GM12878 (cell line): ENCODE measurements at regions not wholly inside any gene's neighbourhood (a gene's known extent, or its start where the extent isn't known, plus 50 kb on each side); places are given as distances from the start of the nearest gene placed in this dataset.

Experiments used
- CEBPB ChIP-seq, 2 experiments: fragments of 150-350 bp in 1 of 2; IDR thresholded peaks; 2 replicates each; pipeline ENCODE4 v1.6.1; 2012 to 2014; ENCODE audit warnings: low read depth in 2 of 2, low read length in 2 of 2, borderline replicate concordance in 1 of 2, inconsistent platforms in 1 of 2
- FOXM1 ChIP-seq: IDR thresholded peaks from 2 replicates; pipeline ENCODE4 v1.6.1; 2012; ENCODE audit warnings: low read depth, mild to moderate bottlenecking, inconsistent platforms, low read length, moderate library complexity
- PBX3 ChIP-seq: IDR thresholded peaks from 2 replicates; pipeline ENCODE4 v1.6.1; 2011; ENCODE audit warnings: mild to moderate bottlenecking, low read depth, low read length, moderate library complexity; ENCODE audit not compliant: insufficient replicate concordance
- PML ChIP-seq: IDR thresholded peaks from 2 replicates; pipeline ENCODE4 v1.6.1; 2012; ENCODE audit warnings: low read length, inconsistent platforms
- POLR2A ChIP-seq: IDR thresholded peaks from 2 replicates; pipeline ENCODE4 v1.6.1; 2011; ENCODE audit warnings: low read depth, mild to moderate bottlenecking, low read length
- PRDM15 ChIP-seq: fragments of 450-650 bp; formaldehyde crosslinking; IDR thresholded peaks from 2 replicates; pipeline ENCODE4 v1.4.0; 2020; ENCODE audit warnings: mild to moderate bottlenecking, moderate library complexity
- RELA ChIP-seq: fragments of 450-650 bp; IDR thresholded peaks from 2 replicates; pipeline ENCODE4 v1.8.0; 2014; ENCODE audit warnings: borderline replicate concordance; ENCODE audit not compliant: partially characterized antibody
- SMAD1 ChIP-seq: fragments of 450-650 bp; IDR thresholded peaks from 2 replicates; pipeline ENCODE4 v1.6.1; 2018; ENCODE audit warnings: mild to moderate bottlenecking, low read depth; ENCODE audit not compliant: partially characterized antibody
- SP1 ChIP-seq: IDR thresholded peaks from one replicate; pipeline ENCODE4 v1.6.1; 2011; ENCODE audit warnings: low read depth, low read length
- ZNF24 ChIP-seq: fragments of 450-650 bp; IDR thresholded peaks from 2 replicates; pipeline ENCODE4 v1.6.1; 2017; ENCODE audit warnings: antibody characterized with exemption, mild to moderate bottlenecking
- TF ChIP-seq, protein P1 (sequence below), 3 experiments: IDR thresholded peaks in 2 of 3; conservative IDR thresholded peaks in 1 of 3; 2 replicates each; pipeline ENCODE4 v1.5.1; 2011; ENCODE audit warnings: low read depth in 3 of 3, low read length in 3 of 3, mild to moderate bottlenecking in 3 of 3, control low read depth in 2 of 3, moderate library complexity in 2 of 3, inconsistent platforms in 1 of 3, mixed read lengths in 1 of 3; ENCODE audit not compliant: control insufficient read depth in 2 of 3, insufficient read depth in 1 of 3; ENCODE audit errors: extremely low read depth in 1 of 3
- TF ChIP-seq, protein P2 (sequence below): IDR thresholded peaks from 2 replicates; pipeline ENCODE4 v1.6.1; 2012; ENCODE audit warnings: mild to moderate bottlenecking, low read depth, low read length

DNA sequence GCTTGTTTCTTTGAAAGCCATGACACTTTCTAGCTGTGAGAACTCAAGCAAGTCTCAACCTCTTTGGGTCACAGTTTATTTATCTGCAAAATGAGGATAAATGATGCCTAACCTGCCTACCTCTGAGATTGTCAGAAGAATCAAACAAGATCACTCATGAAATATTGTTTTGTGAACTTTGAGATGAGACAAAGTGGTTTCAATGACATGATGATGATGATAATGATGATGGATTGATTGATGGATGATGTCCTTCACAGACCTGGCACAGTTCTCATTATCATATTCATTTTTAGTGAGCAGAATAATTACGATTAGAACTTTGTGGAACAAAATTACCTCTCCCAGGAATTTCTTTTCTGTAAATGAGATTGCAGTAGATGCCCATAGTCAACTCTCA lies 129.2 kb downstream of the HHIPL2 start:
- TF ChIP-seq PRDM15 (no peak), PML (no peak), SP1 (no peak), ZNF24 (no peak), CEBPB (IDR thresholded peaks at IDR 0.05; ENCODE audit: borderline replicate concordance in 1 of 2, low read depth in 2 of 2, low read length in 2 of 2) (no peak), PBX3 (no peak), FOXM1 (no peak), POLR2A (no peak), RELA (no peak), SMAD1 (no peak)
- TF ChIP-seq, protein P1, sequence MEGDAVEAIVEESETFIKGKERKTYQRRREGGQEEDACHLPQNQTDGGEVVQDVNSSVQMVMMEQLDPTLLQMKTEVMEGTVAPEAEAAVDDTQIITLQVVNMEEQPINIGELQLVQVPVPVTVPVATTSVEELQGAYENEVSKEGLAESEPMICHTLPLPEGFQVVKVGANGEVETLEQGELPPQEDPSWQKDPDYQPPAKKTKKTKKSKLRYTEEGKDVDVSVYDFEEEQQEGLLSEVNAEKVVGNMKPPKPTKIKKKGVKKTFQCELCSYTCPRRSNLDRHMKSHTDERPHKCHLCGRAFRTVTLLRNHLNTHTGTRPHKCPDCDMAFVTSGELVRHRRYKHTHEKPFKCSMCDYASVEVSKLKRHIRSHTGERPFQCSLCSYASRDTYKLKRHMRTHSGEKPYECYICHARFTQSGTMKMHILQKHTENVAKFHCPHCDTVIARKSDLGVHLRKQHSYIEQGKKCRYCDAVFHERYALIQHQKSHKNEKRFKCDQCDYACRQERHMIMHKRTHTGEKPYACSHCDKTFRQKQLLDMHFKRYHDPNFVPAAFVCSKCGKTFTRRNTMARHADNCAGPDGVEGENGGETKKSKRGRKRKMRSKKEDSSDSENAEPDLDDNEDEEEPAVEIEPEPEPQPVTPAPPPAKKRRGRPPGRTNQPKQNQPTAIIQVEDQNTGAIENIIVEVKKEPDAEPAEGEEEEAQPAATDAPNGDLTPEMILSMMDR (IDR thresholded peaks at IDR 0.05 in 2 of 3, conservative IDR thresholded peaks at IDR 0.05 in 1 of 3; ENCODE audit: control insufficient read depth in 2 of 3, extremely low read depth in 1 of 3, insufficient read depth in 1 of 3, low read depth in 3 of 3, low read length in 3 of 3) = no peak
- TF ChIP-seq, protein P2, sequence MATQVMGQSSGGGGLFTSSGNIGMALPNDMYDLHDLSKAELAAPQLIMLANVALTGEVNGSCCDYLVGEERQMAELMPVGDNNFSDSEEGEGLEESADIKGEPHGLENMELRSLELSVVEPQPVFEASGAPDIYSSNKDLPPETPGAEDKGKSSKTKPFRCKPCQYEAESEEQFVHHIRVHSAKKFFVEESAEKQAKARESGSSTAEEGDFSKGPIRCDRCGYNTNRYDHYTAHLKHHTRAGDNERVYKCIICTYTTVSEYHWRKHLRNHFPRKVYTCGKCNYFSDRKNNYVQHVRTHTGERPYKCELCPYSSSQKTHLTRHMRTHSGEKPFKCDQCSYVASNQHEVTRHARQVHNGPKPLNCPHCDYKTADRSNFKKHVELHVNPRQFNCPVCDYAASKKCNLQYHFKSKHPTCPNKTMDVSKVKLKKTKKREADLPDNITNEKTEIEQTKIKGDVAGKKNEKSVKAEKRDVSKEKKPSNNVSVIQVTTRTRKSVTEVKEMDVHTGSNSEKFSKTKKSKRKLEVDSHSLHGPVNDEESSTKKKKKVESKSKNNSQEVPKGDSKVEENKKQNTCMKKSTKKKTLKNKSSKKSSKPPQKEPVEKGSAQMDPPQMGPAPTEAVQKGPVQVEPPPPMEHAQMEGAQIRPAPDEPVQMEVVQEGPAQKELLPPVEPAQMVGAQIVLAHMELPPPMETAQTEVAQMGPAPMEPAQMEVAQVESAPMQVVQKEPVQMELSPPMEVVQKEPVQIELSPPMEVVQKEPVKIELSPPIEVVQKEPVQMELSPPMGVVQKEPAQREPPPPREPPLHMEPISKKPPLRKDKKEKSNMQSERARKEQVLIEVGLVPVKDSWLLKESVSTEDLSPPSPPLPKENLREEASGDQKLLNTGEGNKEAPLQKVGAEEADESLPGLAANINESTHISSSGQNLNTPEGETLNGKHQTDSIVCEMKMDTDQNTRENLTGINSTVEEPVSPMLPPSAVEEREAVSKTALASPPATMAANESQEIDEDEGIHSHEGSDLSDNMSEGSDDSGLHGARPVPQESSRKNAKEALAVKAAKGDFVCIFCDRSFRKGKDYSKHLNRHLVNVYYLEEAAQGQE = no peak
